ENCODE measurements at regions not wholly inside any gene's neighbourhood (a gene's known extent, or its start where the extent isn't known, plus 50 kb on each side); places are given as distances from the start of the nearest gene placed in this dataset.

GRCh38 chr2:195342061-195342460 lies 315.0 kb upstream of the SLC39A10 start:
- H3K27me3 ChIP-seq (replicated peaks in 1 of 2; ENCODE audit: control insufficient read depth in 2 of 2, extremely low read depth in 1 of 2, insufficient read depth in 2 of 2, low read length in 1 of 2) = no peaks in the 10 kb centered on the region
- no peak overlapping the region for H3K4me3 Mint-ChIP-seq
- no peaks in the 10 kb centered on the region for H3K4me1 ChIP-seq (ENCODE audit: control insufficient read depth in 1 of 2, extremely low read depth in 1 of 2, insufficient read depth in 2 of 2, low read length in 2 of 2)
- no peak overlapping the region for H3K27ac ChIP-seq (ENCODE audit: low read length)
- ChIA-PET POLR2A (interaction anchor here in 1 of 2 donors (0.6 kb wide), 1 partner anchor 84 kb away, joined by 3 read pairs; no protein-coding TSS in a partner anchor), CTCF (no interaction called here)
- no peaks in the 10 kb centered on the region for H3K27me3 Mint-ChIP-seq
- no peaks in the 10 kb centered on the region for H3K36me3 Mint-ChIP-seq
- H3K4me1 Mint-ChIP-seq = peaks cover 0 to 21% (median 3%) of the 10 kb centered on the region in 3 donors
- no peaks in the 10 kb centered on the region for H3K36me3 ChIP-seq (ENCODE audit: control insufficient read depth in 2 of 2, extremely low read depth in 1 of 2, insufficient read depth in 1 of 2, low read length in 1 of 2)
- no peak overlapping the region for H3K4me3 ChIP-seq (ENCODE audit: control insufficient read depth in 1 of 2, extremely low read depth in 1 of 2, low read length in 1 of 2)
- WGBS (ENCODE audit: insufficient coverage) = 100% methylated on average over 2 of the region's 4 CpGs
- DNase-seq (no peak), ATAC-seq (replicated peaks in 1 of 4) (no peak)
- no peaks in the 10 kb centered on the region for H3K9me3 Mint-ChIP-seq
- H3K27ac Mint-ChIP-seq = no peak overlapping the region
- H3K9me3 ChIP-seq = no peaks in the 10 kb centered on the region

GRCh38 chr2:195338856-195339255 lies 318.2 kb upstream of the SLC39A10 start:
- CTCF ChIA-PET = no interaction called here
- Histone ChIP-seq H3K4me1 (ENCODE audit: control insufficient read depth in 1 of 2, extremely low read depth in 1 of 2, insufficient read depth in 2 of 2, low read length in 2 of 2) (no peaks in the 10 kb centered on the region), H3K36me3 (ENCODE audit: control insufficient read depth in 2 of 2, extremely low read depth in 1 of 2, insufficient read depth in 1 of 2, low read length in 1 of 2) (no peaks in the 10 kb centered on the region), H3K9me3 (no peaks in the 10 kb centered on the region), H3K4me3 (ENCODE audit: control insufficient read depth in 1 of 2, extremely low read depth in 1 of 2, low read length in 1 of 2) (no peak overlapping the region), H3K27me3 (replicated peaks in 1 of 2; ENCODE audit: control insufficient read depth in 2 of 2, extremely low read depth in 1 of 2, insufficient read depth in 2 of 2, low read length in 1 of 2) (no peaks in the 10 kb centered on the region), H3K27ac (ENCODE audit: low read length) (no peak overlapping the region)
- ATAC-seq (replicated peaks in 1 of 4) = no peak
- peaks cover 0 to 3% of the 10 kb centered on the region in 2 donors for H3K27me3 Mint-ChIP-seq
- no peak for DNase-seq
- peaks cover 0 to 4% (median 0%) of the 10 kb centered on the region in 3 donors for H3K9me3 Mint-ChIP-seq
- peaks cover 0 to 21% (median 3%) of the 10 kb centered on the region in 3 donors for H3K4me1 Mint-ChIP-seq
- H3K36me3 Mint-ChIP-seq = no peaks in the 10 kb centered on the region
- no peak overlapping the region for H3K27ac Mint-ChIP-seq
- no peak overlapping the region for H3K4me3 Mint-ChIP-seq
- WGBS (ENCODE audit: insufficient coverage) = no CpG with 5 or more reads among the region's 1 CpG
- POLR2A ChIA-PET = no interaction called here

GRCh38 chr2:195337597-195337996 lies 319.4 kb upstream of the SLC39A10 start:
- no peak overlapping the region for H3K4me3 Mint-ChIP-seq
- CTCF ChIA-PET = no interaction called here
- WGBS (ENCODE audit: insufficient coverage) = no CpG with 5 or more reads among the region's 2 CpGs
- no peak for DNase-seq
- no peak overlapping the region for H3K4me3 ChIP-seq (ENCODE audit: control insufficient read depth in 1 of 2, extremely low read depth in 1 of 2, low read length in 1 of 2)
- no peak overlapping the region for H3K27ac Mint-ChIP-seq
- no peaks in the 10 kb centered on the region for H3K9me3 ChIP-seq
- no peaks in the 10 kb centered on the region for H3K36me3 Mint-ChIP-seq
- no peaks in the 10 kb centered on the region for H3K4me1 ChIP-seq (ENCODE audit: control insufficient read depth in 1 of 2, extremely low read depth in 1 of 2, insufficient read depth in 2 of 2, low read length in 2 of 2)
- no peak for ATAC-seq (replicated peaks in 1 of 4)
- POLR2A ChIA-PET = no interaction called here
- H3K4me1 Mint-ChIP-seq = peaks cover 0 to 21% (median 3%) of the 10 kb centered on the region in 3 donors
- H3K9me3 Mint-ChIP-seq = peaks cover 0 to 4% (median 0%) of the 10 kb centered on the region in 3 donors
- H3K27ac ChIP-seq (ENCODE audit: low read length) = no peak overlapping the region
- peaks cover 0 to 3% of the 10 kb centered on the region in 2 donors for H3K27me3 Mint-ChIP-seq
- H3K36me3 ChIP-seq (ENCODE audit: control insufficient read depth in 2 of 2, extremely low read depth in 1 of 2, insufficient read depth in 1 of 2, low read length in 1 of 2) = no peaks in the 10 kb centered on the region
- H3K27me3 ChIP-seq (replicated peaks in 1 of 2; ENCODE audit: control insufficient read depth in 2 of 2, extremely low read depth in 1 of 2, insufficient read depth in 2 of 2, low read length in 1 of 2) = no peaks in the 10 kb centered on the region

- no peak overlapping the region for H3K4me3 ChIP-seq (ENCODE audit: control insufficient read depth in 1 of 2, extremely low read depth in 1 of 2, low read length in 1 of 2)
- no peak overlapping the region for H3K4me3 Mint-ChIP-seq
- H3K36me3 ChIP-seq (ENCODE audit: control insufficient read depth in 2 of 2, extremely low read depth in 1 of 2, insufficient read depth in 1 of 2, low read length in 1 of 2) = no peaks in the 10 kb centered on the region
- peaks cover 0 to 9% (median 4%) of the 10 kb centered on the region in 3 donors for H3K9me3 Mint-ChIP-seq
- CTCF ChIA-PET = no interaction called here
- H3K27ac ChIP-seq (ENCODE audit: low read length) = no peak overlapping the region
- no peaks in the 10 kb centered on the region for H3K9me3 ChIP-seq
- H3K27ac Mint-ChIP-seq = no peak overlapping the region
- no peaks in the 10 kb centered on the region for H3K4me1 ChIP-seq (ENCODE audit: control insufficient read depth in 1 of 2, extremely low read depth in 1 of 2, insufficient read depth in 2 of 2, low read length in 2 of 2)
- H3K27me3 ChIP-seq (replicated peaks in 1 of 2; ENCODE audit: control insufficient read depth in 2 of 2, extremely low read depth in 1 of 2, insufficient read depth in 2 of 2, low read length in 1 of 2) = no peaks in the 10 kb centered on the region
- no peak for DNase-seq
- peaks cover 6% of the 10 kb centered on the region for H3K36me3 Mint-ChIP-seq
- H3K27me3 Mint-ChIP-seq = peaks cover 0 to 3% of the 10 kb centered on the region in 2 donors
- POLR2A ChIA-PET = interaction anchor here in 1 of 2 donors (1.2 kb wide), 1 partner anchor 9 kb away, joined by 3 read pairs; no protein-coding TSS in a partner anchor
- no peak for ATAC-seq (replicated peaks in 1 of 4)
- H3K4me1 Mint-ChIP-seq = peaks cover 3 to 19% (median 5%) of the 10 kb centered on the region in 3 donors
Observed at GRCh38 chr2:195333869-195334268, 323.2 kb upstream of the SLC39A10 start.

GRCh38 chr2:195331966-195332365 lies 325.1 kb upstream of the SLC39A10 start:
- Mint-ChIP-seq H3K4me3 (no peak overlapping the region), H3K27ac (no peak overlapping the region), H3K4me1 (peaks cover 3 to 7% (median 5%) of the 10 kb centered on the region in 3 donors), H3K9me3 (peaks cover 0 to 9% (median 4%) of the 10 kb centered on the region in 3 donors), H3K36me3 (peaks cover 6% of the 10 kb centered on the region), H3K27me3 (peaks cover under 1 to 3% of the 10 kb centered on the region in 2 donors)
- DNase-seq (no peak), ATAC-seq (replicated peaks in 1 of 4) (no peak)
- ChIA-PET POLR2A (no interaction called here), CTCF (interaction anchor here (0.5 to 0.6 kb wide), 3 partner anchors 31 to 607 kb away, joined by 3 to 5 read pairs (median 4); no protein-coding TSS in a partner anchor)
- H3K27ac ChIP-seq (ENCODE audit: low read length) = no peak overlapping the region
- no CpG with 5 or more reads among the region's 2 CpGs for WGBS (ENCODE audit: insufficient coverage)
- H3K36me3 ChIP-seq (ENCODE audit: control insufficient read depth in 2 of 2, extremely low read depth in 1 of 2, insufficient read depth in 1 of 2, low read length in 1 of 2) = no peaks in the 10 kb centered on the region
- H3K4me1 ChIP-seq (ENCODE audit: control insufficient read depth in 1 of 2, extremely low read depth in 1 of 2, insufficient read depth in 2 of 2, low read length in 2 of 2) = no peaks in the 10 kb centered on the region
- no peaks in the 10 kb centered on the region for H3K9me3 ChIP-seq
- H3K4me3 ChIP-seq (ENCODE audit: control insufficient read depth in 1 of 2, extremely low read depth in 1 of 2, low read length in 1 of 2) = no peak overlapping the region
- no peaks in the 10 kb centered on the region for H3K27me3 ChIP-seq (replicated peaks in 1 of 2; ENCODE audit: control insufficient read depth in 2 of 2, extremely low read depth in 1 of 2, insufficient read depth in 2 of 2, low read length in 1 of 2)

GRCh38 chr2:195331129-195331528 lies 325.9 kb upstream of the SLC39A10 start:
- Histone ChIP-seq H3K36me3 (ENCODE audit: control insufficient read depth in 2 of 2, extremely low read depth in 1 of 2, insufficient read depth in 1 of 2, low read length in 1 of 2) (no peaks in the 10 kb centered on the region), H3K9me3 (no peaks in the 10 kb centered on the region), H3K4me3 (ENCODE audit: control insufficient read depth in 1 of 2, extremely low read depth in 1 of 2, low read length in 1 of 2) (no peak overlapping the region), H3K27me3 (replicated peaks in 1 of 2; ENCODE audit: control insufficient read depth in 2 of 2, extremely low read depth in 1 of 2, insufficient read depth in 2 of 2, low read length in 1 of 2) (no peaks in the 10 kb centered on the region), H3K4me1 (ENCODE audit: control insufficient read depth in 1 of 2, extremely low read depth in 1 of 2, insufficient read depth in 2 of 2, low read length in 2 of 2) (no peaks in the 10 kb centered on the region), H3K27ac (ENCODE audit: low read length) (no peak overlapping the region)
- ATAC-seq (replicated peaks in 1 of 4) (no peak), DNase-seq (no peak)
- Mint-ChIP-seq H3K36me3 (peaks cover 6% of the 10 kb centered on the region), H3K4me3 (no peak overlapping the region), H3K27me3 (peaks cover 0 to 2% of the 10 kb centered on the region in 2 donors), H3K4me1 (peaks cover 3 to 7% (median 5%) of the 10 kb centered on the region in 3 donors), H3K27ac (no peak overlapping the region), H3K9me3 (peaks cover 0 to 9% (median 4%) of the 10 kb centered on the region in 3 donors)
- WGBS (ENCODE audit: insufficient coverage) = no CpG with 5 or more reads among the region's 1 CpG
- CTCF ChIA-PET = interaction anchor here in 1 of 2 donors (1.1 kb wide), 1 partner anchor 12 kb away, joined by 4 read pairs; no protein-coding TSS in a partner anchor
- POLR2A ChIA-PET = interaction anchor here in 1 of 2 donors (0.6 kb wide), 1 partner anchor 1142 kb away, joined by 3 read pairs; no protein-coding TSS in a partner anchor

Measured in T-cell (primary cell).